Activated CD8-positive, alpha-beta T cell treated with anti-CD3 and anti-CD28 coated beads, Interleukin-2, amount 10 ng/mL, durations not matched to agents 7 days and 5 days (primary cell): ENCODE measurements at regions not wholly inside any gene's neighbourhood (a gene's known extent, or its start where the extent isn't known, plus 50 kb on each side); places are given as distances from the start of the nearest gene placed in this dataset.
A peak's percentile ranks its signal among the peaks of the same experiment; 100 is the strongest.

ENCODE experiments used
- ATAC-seq: fragments of 150-1000 bp; cut with Tn5 transposase; one replicate; pipeline ENCODE4 v1.10.0; 2021; ENCODE audit warnings: moderate library complexity
- CTCF ChIA-PET: fragments of 350-600 bp; sonication (Branson Sonifier 250); formaldehyde crosslinking; loops from one replicate; lab custom pipeline; 2021; ENCODE audit warnings: antibody characterized with exemption; lab: Charles Lee
- POLR2A ChIA-PET: fragments of 350-600 bp; sonication (Branson Sonifier 250); formaldehyde crosslinking; loops from one replicate; lab custom pipeline; 2021; ENCODE audit warnings: antibody characterized with exemption; lab: Charles Lee
- DNase-seq: peaks from one replicate; pipeline ENCODE4 v3.0.0-alpha.2; 2020
- H3K27ac Mint-ChIP-seq: one replicate; pipeline ENCODE4 v1.8.0; 2021; ENCODE audit warnings: mild to moderate bottlenecking, mixed read lengths
- H3K27me3 Mint-ChIP-seq: one replicate; pipeline ENCODE4 v1.8.0; 2021; ENCODE audit warnings: low read depth, mixed read lengths
- H3K36me3 Mint-ChIP-seq: one replicate; pipeline ENCODE4 v1.8.0; 2021; ENCODE audit warnings: low read depth, mixed read lengths
- H3K4me1 Mint-ChIP-seq: one replicate; pipeline ENCODE4 v1.8.0; 2021; ENCODE audit warnings: low read depth, mixed read lengths
- H3K4me3 Mint-ChIP-seq: one replicate; pipeline ENCODE4 v1.8.0; 2021; ENCODE audit warnings: mild to moderate bottlenecking, mixed read lengths
- H3K9me3 Mint-ChIP-seq: one replicate; pipeline ENCODE4 v1.8.0; 2022; ENCODE audit warnings: mixed read lengths; ENCODE audit not compliant: insufficient read depth

DNA sequence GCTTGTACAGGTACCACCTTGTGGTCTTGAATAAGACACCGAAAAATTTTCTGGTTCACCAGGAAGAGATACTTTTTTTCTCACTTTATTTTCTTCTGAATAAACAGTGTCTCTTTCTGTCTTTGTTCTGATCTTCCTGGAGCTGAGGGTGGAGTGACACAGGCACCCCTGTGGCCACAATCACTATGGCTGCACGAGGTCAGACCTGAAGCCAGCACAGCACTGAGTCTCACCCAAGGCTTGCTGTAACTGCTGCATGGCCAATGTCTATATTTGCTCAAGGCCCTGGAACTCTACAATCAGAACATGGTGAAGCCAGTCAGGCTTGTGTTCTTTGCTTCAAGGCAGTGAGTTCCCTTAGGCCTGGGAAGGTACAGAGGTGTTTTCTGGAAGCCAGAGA is 87.2 kb downstream of the GPR174 start:
- ATAC-seq: no peak
- ChIA-PET CTCF (interaction anchor here (0.9 kb wide), 1 partner anchor 218 kb away, joined by 3 read pairs; no protein-coding TSS in a partner anchor), POLR2A (no interaction called here)
- Mint-ChIP-seq H3K4me1 (peaks cover 19% of the 10 kb centered on the region), H3K27ac (peak overlapping the region; percentile 78), H3K4me3 (no peak overlapping the region), H3K9me3 (peaks cover 14% of the 10 kb centered on the region), H3K27me3 (no peaks in the 10 kb centered on the region), H3K36me3 (peaks cover 60% of the 10 kb centered on the region)
- DNase-seq: no peak
